H1 (cell line): ENCODE measurements at regions not wholly inside any gene's neighbourhood (a gene's known extent, or its start where the extent isn't known, plus 50 kb on each side); places are given as distances from the start of the nearest gene placed in this dataset.
"Not testable (repeated sequence)": the region's sequence is repeated elsewhere in the genome, so short reads cannot be mapped to it uniquely, and the experiment has no call there.

Experiments
- CTCF ChIA-PET: fragments of 300-600 bp; sonication (Branson Sonifier 250); formaldehyde crosslinking; loops from one replicate; lab custom pipeline; 2021; ENCODE audit not compliant: partially characterized antibody; lab: Charles Lee
- POLR2A ChIA-PET: fragments of 300-600 bp; sonication (Branson Sonifier 250); formaldehyde crosslinking; loops from one replicate; lab custom pipeline; 2021; ENCODE audit warnings: inconsistent platforms; ENCODE audit not compliant: partially characterized antibody; lab: Charles Lee
- DNase-seq, 2 experiments: peaks; one replicate each; pipeline versions ENCODE4 v3.0.0 to v3.0.0-alpha.2; 2010 to 2022; ENCODE audit warnings: low spot score in 2 of 2, low read depth in 1 of 2, mixed read lengths in 1 of 2
- FAIRE-seq: peaks from 2 replicates; lab custom pipeline; 2011; peaks lifted over from hg19 to GRCh38; lab: Jason Lieb, UNC
- H2AFZ ChIP-seq: 2 replicates; pipeline ENCODE4 v1.8.1; 2012; ENCODE audit warnings: low read length, inconsistent platforms
- H2AK5ac ChIP-seq: 2 replicates; pipeline ENCODE4 v1.6.1; 2013; ENCODE audit warnings: low read depth, low read length
- H2BK120ac ChIP-seq: replicated peaks from 2 replicates; pipeline ENCODE3; 2013; ENCODE audit warnings: low read depth, low read length, inconsistent platforms
- H2BK12ac ChIP-seq: 2 replicates; pipeline ENCODE4 v1.6.1; 2013; ENCODE audit warnings: low read depth, low read length
- H2BK15ac ChIP-seq: 2 replicates; pipeline ENCODE4 v1.6.1; 2013; ENCODE audit warnings: low read length
- H2BK20ac ChIP-seq: 2 replicates; pipeline ENCODE4 v1.6.1; 2013; ENCODE audit warnings: low read length
- H2BK5ac ChIP-seq: 2 replicates; pipeline ENCODE4 v1.6.1; 2013; ENCODE audit warnings: low read depth, low read length
- H3K14ac ChIP-seq: 2 replicates; pipeline ENCODE4 v1.6.1; 2013; ENCODE audit warnings: inconsistent platforms; ENCODE audit not compliant: insufficient read length
- H3K18ac ChIP-seq: 2 replicates; pipeline ENCODE4 v1.6.1; 2013; ENCODE audit warnings: low read length; ENCODE audit errors: extremely low read depth
- H3K23ac ChIP-seq: 2 replicates; pipeline ENCODE4 v1.6.1; 2013; ENCODE audit warnings: inconsistent platforms; ENCODE audit not compliant: insufficient read length
- H3K23me2 ChIP-seq: 2 replicates; pipeline ENCODE4 v1.6.1; 2013; ENCODE audit warnings: low read depth, low read length
- H3K27ac ChIP-seq: 2 replicates; pipeline ENCODE4 v1.6.1; 2011; ENCODE audit warnings: low read depth, low read length, inconsistent platforms
- H3K27me3 ChIP-seq, 4 experiments: replicated peaks in 1 of 4; 1 replicate in 1 of 4; 2 replicates in 3 of 4; pipeline versions ENCODE4 v1.6.1 to v1.8.1; 2011 to 2013; ENCODE audit warnings: low read length in 3 of 4, mild to moderate bottlenecking in 3 of 4, inconsistent platforms in 2 of 4, mixed read lengths in 2 of 4, moderate library complexity in 1 of 4; ENCODE audit not compliant: control insufficient read depth in 3 of 4, insufficient read depth in 3 of 4; ENCODE audit errors: extremely low read depth in 1 of 4
- H3K36me3 ChIP-seq, 4 experiments: 2 replicates each; pipeline versions ENCODE4 v1.6.1 to v1.8.1; 2011 to 2013; ENCODE audit warnings: mild to moderate bottlenecking in 4 of 4, low read length in 3 of 4, moderate library complexity in 2 of 4, control low read depth in 1 of 4, inconsistent platforms in 1 of 4; ENCODE audit not compliant: insufficient read depth in 4 of 4, control insufficient read depth in 2 of 4
- H3K4ac ChIP-seq: replicated peaks from 2 replicates; pipeline ENCODE3; 2013; ENCODE audit warnings: low read length, low read depth, mixed read lengths, inconsistent platforms; ENCODE audit not compliant: insufficient read length
- H3K4me1 ChIP-seq, 4 experiments: replicated peaks in 1 of 4; 1 replicate in 1 of 4; 2 replicates in 3 of 4; pipeline versions ENCODE4 v1.6.1 to v1.8.1; 2011 to 2013; ENCODE audit warnings: low read length in 3 of 4, inconsistent platforms in 2 of 4, mixed read lengths in 1 of 4; ENCODE audit not compliant: insufficient read depth in 4 of 4, control insufficient read depth in 3 of 4
- H3K4me2 ChIP-seq, 2 experiments: 2 replicates each; pipeline versions ENCODE4 v1.6.1 to v1.8.1; 2011 to 2013; ENCODE audit warnings: low read depth in 2 of 2, low read length in 2 of 2, control low read depth in 1 of 2, inconsistent platforms in 1 of 2, mild to moderate bottlenecking in 1 of 2; ENCODE audit not compliant: insufficient read depth in 1 of 2
- H3K4me3 ChIP-seq, 4 experiments: fragments of 200-600, 300-600 bp in 1 of 4; sonication (generic), shearing (Covaris generic), sonication (Bioruptor Twin) in 1 of 4; 2 replicates each; pipeline versions ENCODE4 v1.5.1 to v1.8.1; 2011 to 2016; ENCODE audit warnings: low read length in 4 of 4, low read depth in 3 of 4, control low read depth in 2 of 4, inconsistent platforms in 2 of 4, mild to moderate bottlenecking in 2 of 4, mixed read lengths in 1 of 4, moderate library complexity in 1 of 4; ENCODE audit not compliant: insufficient read depth in 2 of 4; ENCODE audit errors: extremely low read depth in 1 of 4
- H3K56ac ChIP-seq: replicated peaks from 2 replicates; pipeline ENCODE3; 2013; ENCODE audit warnings: low read depth, mild to moderate bottlenecking, mixed read lengths, low read length, inconsistent platforms; ENCODE audit not compliant: insufficient read length
- H3K79me1 ChIP-seq: 2 replicates; pipeline ENCODE4 v1.6.1; 2013; ENCODE audit warnings: low read depth, low read length, control low read depth
- H3K79me2 ChIP-seq, 2 experiments: 2 replicates each; pipeline versions ENCODE4 v1.6.1 to v1.8.1; 2012 to 2013; ENCODE audit warnings: low read length in 2 of 2, mild to moderate bottlenecking in 2 of 2, inconsistent platforms in 1 of 2; ENCODE audit not compliant: insufficient read depth in 2 of 2, control insufficient read depth in 1 of 2
- H3K9ac ChIP-seq, 4 experiments: replicated peaks in 1 of 4; 1 replicate in 1 of 4; 2 replicates in 3 of 4; pipeline versions ENCODE4 v1.6.1 to v1.8.1; 2011 to 2013; ENCODE audit warnings: low read depth in 3 of 4, low read length in 3 of 4, control low read depth in 2 of 4, mild to moderate bottlenecking in 2 of 4, moderate library complexity in 2 of 4, inconsistent platforms in 1 of 4; ENCODE audit errors: extremely low read depth in 1 of 4
- H3K9me3 ChIP-seq, 2 experiments: 2 replicates each; pipeline versions ENCODE4 v1.6.1 to v1.8.1; 2012 to 2013; ENCODE audit warnings: mild to moderate bottlenecking in 2 of 2, moderate library complexity in 2 of 2, control low read depth in 1 of 2, inconsistent platforms in 1 of 2, low read depth in 1 of 2, low read length in 1 of 2, mixed read lengths in 1 of 2; ENCODE audit not compliant: insufficient read depth in 2 of 2
- H4K20me1 ChIP-seq, 2 experiments: replicated peaks in 1 of 2; 2 replicates each; pipeline versions ENCODE3 to v1.8.1; 2011 to 2013; ENCODE audit warnings: inconsistent platforms in 2 of 2, low read length in 2 of 2, mild to moderate bottlenecking in 1 of 2; ENCODE audit not compliant: insufficient read depth in 2 of 2, control insufficient read depth in 1 of 2
- H4K5ac ChIP-seq: 2 replicates; pipeline ENCODE4 v1.6.1; 2013; ENCODE audit warnings: low read length, low read depth, mixed read lengths, inconsistent platforms; ENCODE audit not compliant: insufficient read length
- H4K8ac ChIP-seq: 2 replicates; pipeline ENCODE4 v1.8.0; 2013; ENCODE audit warnings: mild to moderate bottlenecking, moderate library complexity, low read length, inconsistent platforms; ENCODE audit not compliant: insufficient read depth; ENCODE audit errors: extremely low read depth
- H4K91ac ChIP-seq: replicated peaks from 2 replicates; pipeline ENCODE3; 2013; ENCODE audit warnings: low read length, mixed read lengths, inconsistent platforms; ENCODE audit not compliant: insufficient read length
- ASH2L ChIP-seq: fragments of 200-600, 300-600 bp; sonication (generic); IDR thresholded peaks from one replicate; pipeline ENCODE4 v1.7.1; 2017; ENCODE audit warnings: low read length
- CTCF ChIP-seq, 3 experiments: IDR thresholded peaks; 1 replicate in 2 of 3; 2 replicates in 1 of 3; pipeline versions ENCODE4 v1.5.1 to v1.6.1; 2011; ENCODE audit warnings: low read length in 3 of 3, mild to moderate bottlenecking in 3 of 3, inconsistent platforms in 2 of 3, low read depth in 1 of 3, moderate library complexity in 1 of 3; ENCODE audit not compliant: insufficient read depth in 1 of 3; ENCODE audit errors: control extremely low read depth in 1 of 3
- RBBP5 ChIP-seq: IDR thresholded peaks from 2 replicates; pipeline ENCODE4 v1.7.1; 2012; ENCODE audit warnings: low read depth, mild to moderate bottlenecking, inconsistent platforms, low read length, moderate library complexity, borderline replicate concordance
- SP1 ChIP-seq: IDR thresholded peaks from 2 replicates; pipeline ENCODE4 v1.6.1; 2011; ENCODE audit warnings: low read depth, low read length
- TCF12 ChIP-seq: IDR thresholded peaks from 2 replicates; pipeline ENCODE4 v1.6.1; 2011; ENCODE audit warnings: low read depth, mild to moderate bottlenecking, low read length
- YY1 ChIP-seq: IDR thresholded peaks from 2 replicates; pipeline ENCODE4 v1.6.1; 2011; ENCODE audit warnings: low read depth, mild to moderate bottlenecking, low read length
- WGBS, 2 experiments: shearing (Covaris generic) in 1 of 2; methylation state at CpG; one replicate each; pipeline versions ENCODE4 v1.1.6 to v1.1.7; 2013 to 2015; ENCODE audit warnings: low lambda C conversion rate in 2 of 2, mixed read lengths in 2 of 2, inconsistent platforms in 1 of 2, low coverage in 1 of 2, missing lambda C conversion rate in 1 of 2; ENCODE audit not compliant: insufficient replicate concordance in 2 of 2, insufficient coverage in 1 of 2, insufficient read length in 1 of 2; ENCODE audit errors: extremely low coverage in 1 of 2, missing lambda C conversion rate in 1 of 2; 5-methylcytosine and 5-hydroxymethylcytosine counted together

GRCh38 chr2:75374414-75374957 is 175.2 kb upstream of the TACR1 start:
- not testable (repeated sequence) for H4K91ac ChIP-seq, H3K23me2 ChIP-seq, H3K4ac ChIP-seq, H3K18ac ChIP-seq, H3K56ac ChIP-seq, H3K79me1 ChIP-seq, H3K36me3 ChIP-seq, H4K8ac ChIP-seq, H3K79me2 ChIP-seq, H2BK15ac ChIP-seq, H3K4me3 ChIP-seq, H3K23ac ChIP-seq, H3K27ac ChIP-seq, H3K9me3 ChIP-seq, H4K20me1 ChIP-seq, H2BK120ac ChIP-seq, H3K27me3 ChIP-seq, FAIRE-seq, H4K5ac ChIP-seq, H3K4me1 ChIP-seq, H3K9ac ChIP-seq, H3K14ac ChIP-seq
- Histone ChIP-seq H2BK20ac (peak overlapping the region; percentile 86; the same call in 1 of the 2 replicates), H2AK5ac (0 out of 2 replicates have a peak overlapping the region, but pooled peaks have one; percentile 53), H3K4me2 (peak overlapping the region; percentile 29 to 44), H2BK5ac (peak overlapping the region; percentile 78; the same call in 1 of the 2 replicates), H2BK12ac (peak overlapping the region; percentile 80; the same call in 1 of the 2 replicates), H2AFZ (peak overlapping the region; percentile 85)
- 80% methylated on average over 6 of the region's 6 CpGs; no CpG with 5 or more reads in 1 of the 2 experiments for WGBS, 2 experiments
- TF ChIP-seq YY1 (0 out of 2 replicates have a peak, but pooled peaks have one; percentile 63), SP1 (0 out of 2 replicates have a peak, but pooled peaks have one; percentile 52), ASH2L (peak; percentile 61), CTCF (IDR thresholded peaks at IDR 0.05; ENCODE audit: control extremely low read depth in 1 of 3, insufficient read depth in 1 of 3, low read depth in 1 of 3, low read length in 3 of 3) (peak in 1 of 3 experiments; percentile 5; a peak in 1 of 4 replicates), RBBP5 (peak; percentile 68; the same call in 1 of the 2 replicates), TCF12 (peak; percentile 80; the same call in 1 of the 2 replicates)
- ChIA-PET POLR2A (interaction anchor here (1.2 kb wide), 1 partner anchor 11 kb away, joined by 3 read pairs; no protein-coding TSS in a partner anchor), CTCF (interaction anchor here (1.0 to 1.7 kb wide), 4 partner anchors 9 to 266 kb away, joined by 3 to 5 read pairs (median 4); no protein-coding TSS in a partner anchor)
- peak; percentile 62 to 71 for DNase-seq
